ENCODE measurements at regions not wholly inside any gene's neighbourhood (a gene's known extent, or its start where the extent isn't known, plus 50 kb on each side); places are given as distances from the start of the nearest gene placed in this dataset.

- DNase-seq, result no peak
Observed at GRCh38 chr9:1337169-1337568, 287.0 kb downstream of the DMRT2 start.

DNA sequence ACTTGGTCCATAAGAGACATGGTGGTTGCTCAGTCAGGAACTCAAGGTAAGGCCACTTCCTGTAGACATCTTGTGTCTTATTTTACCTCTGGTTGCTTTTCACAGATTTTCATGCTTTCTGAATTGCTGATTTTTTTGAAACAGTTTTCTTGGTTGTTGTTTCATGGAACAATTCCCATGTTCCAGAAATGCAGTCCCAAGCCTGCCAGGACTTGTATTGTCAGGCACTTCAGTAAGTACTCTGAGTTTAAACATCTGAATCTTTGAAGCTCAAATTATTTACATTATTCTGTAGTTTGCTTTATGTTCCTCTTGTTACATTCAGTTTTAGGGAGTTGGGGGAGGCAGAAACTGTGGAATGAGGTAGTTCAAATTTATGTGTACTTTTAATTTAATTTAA is 290.2 kb downstream of the DMRT2 start:
- no peak for DNase-seq

DNA sequence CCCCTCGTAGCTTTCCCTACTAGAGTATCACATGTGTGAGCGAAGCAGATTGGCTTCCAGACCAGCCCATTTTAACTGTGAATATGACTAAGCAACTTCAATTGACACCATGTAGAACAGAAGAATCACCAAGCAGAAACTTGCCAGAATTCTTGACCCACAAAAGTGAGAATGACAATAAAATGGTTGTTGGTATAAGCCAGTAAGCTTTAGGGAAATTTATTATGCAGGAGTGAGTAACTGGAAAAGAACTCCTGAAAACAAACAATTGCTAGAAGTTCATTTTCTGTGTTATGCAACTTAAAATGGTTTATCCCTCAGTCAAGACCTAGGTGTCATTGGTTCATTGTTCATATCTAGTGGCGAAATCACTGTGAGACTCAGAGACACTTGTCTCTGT is 303.1 kb downstream of the DMRT2 start:
- DNase-seq, result no peak

DNA sequence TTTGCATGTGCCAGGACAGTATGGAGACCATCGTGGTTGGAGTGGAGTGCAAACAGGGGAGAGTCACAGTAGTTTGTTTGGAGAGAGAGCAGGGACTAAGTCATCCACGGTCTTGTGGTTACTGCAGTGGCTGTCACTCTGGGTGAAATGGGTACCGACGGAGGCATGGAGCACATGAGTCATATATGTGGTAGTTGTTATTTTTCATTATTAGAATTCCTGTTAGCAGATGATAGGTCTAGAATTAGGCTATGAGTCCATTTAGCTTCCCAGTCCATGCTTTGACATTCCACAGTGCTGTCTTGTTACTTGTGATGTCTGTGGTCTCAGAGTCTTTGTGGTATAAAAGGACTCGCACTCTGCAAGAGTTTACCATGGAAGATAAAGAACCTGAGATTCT is 303.9 kb downstream of the DMRT2 start:
- no peak for DNase-seq

GRCh38 chr9:1354606-1355005 is 304.4 kb downstream of the DMRT2 start:
- DNase-seq, result no peak

GRCh38 chr9:1355656-1356055 is 305.5 kb downstream of the DMRT2 start:
- no peak for DNase-seq

- no peak for DNase-seq
Observed at GRCh38 chr9:1362845-1363244, 312.7 kb downstream of the DMRT2 start.

DNA sequence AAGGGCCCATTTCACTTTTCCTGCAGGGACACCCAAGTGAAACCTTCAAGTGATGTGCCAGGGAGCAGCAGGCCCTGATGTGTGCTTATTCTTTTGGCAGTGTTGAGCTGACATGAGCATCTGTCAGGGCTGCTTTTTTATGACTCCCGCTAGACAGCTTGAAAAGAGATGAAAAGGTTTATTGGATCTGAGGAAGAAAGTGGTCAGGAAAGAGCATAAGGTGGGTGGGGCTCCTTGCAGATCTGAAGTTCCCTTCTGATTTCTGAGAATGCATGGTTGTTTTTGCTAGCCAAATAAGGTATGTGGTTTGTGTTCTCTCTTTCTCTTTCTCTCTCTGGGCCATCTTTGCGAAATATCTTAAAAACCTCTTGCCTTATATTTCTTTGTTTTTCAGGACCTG is 316.1 kb downstream of the DMRT2 start:
- DNase-seq, result peak in 1 of 5 experiments; percentile 69

DNA sequence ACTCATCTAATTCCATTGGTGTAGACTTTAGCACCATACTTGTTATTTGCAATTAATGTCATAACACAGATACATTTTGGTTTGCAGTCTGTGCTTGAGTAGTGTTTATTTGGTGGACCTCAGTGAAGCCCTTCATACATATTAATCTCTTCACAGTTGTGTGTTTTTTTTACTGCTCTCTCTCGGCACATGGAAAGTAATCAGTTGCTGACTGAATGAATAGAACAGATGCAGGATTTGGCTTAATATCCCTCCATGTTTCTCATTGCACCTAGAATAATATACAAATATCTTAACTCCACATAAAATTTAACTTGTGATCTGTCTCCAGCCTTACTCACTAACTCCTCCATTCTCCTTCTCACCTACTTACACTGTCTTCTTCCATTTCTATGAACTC is 319.1 kb downstream of the DMRT2 start:
- DNase-seq, result no peak

DNA sequence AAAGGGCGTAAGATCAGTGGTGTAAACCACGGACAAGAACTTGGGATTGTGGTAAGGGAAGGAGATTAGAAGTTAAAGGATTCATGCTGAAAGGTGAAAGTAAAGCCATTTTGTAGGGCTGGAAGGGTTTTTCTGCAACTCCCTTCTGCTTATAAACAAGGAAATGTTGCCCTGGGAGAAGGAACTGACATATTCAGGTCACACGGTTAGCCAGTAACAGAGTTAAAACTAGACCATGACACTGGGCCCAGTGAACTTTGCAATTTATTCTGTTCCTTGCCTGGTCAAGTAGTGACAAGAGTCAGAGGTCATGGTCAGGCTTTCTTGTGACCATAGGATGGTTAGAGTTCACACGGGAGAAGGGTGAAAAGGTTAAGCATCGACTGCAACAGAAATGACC is 323.3 kb downstream of the DMRT2 start:
- no peak for DNase-seq

DNA sequence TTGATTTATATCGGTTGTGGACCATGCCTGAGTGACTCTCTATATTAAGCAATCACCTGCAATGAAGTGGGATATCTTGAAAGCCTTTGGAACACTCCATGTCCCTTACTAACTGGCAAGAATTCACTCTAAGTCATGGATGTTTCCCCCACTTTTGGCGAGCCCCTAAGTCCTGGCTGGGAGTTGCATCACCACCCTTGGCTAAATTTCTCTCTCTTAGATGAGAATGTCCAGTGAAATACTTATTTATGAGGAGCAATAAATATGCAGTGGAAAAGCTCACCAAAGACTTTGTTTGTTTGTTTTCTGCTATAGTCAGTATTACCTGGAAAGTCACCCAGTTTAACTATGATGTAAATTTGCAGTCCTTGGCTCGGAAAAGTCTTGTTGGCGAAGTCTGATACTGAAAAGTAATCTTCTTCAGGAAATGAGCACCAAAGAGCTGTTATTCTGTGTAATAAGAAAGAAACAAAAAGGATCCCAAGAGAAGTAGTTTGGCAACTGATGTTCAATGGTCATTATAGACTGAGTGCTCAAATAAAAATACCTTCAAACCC is 333.8 kb downstream of the DMRT2 start:
- no peak for DNase-seq

DNA sequence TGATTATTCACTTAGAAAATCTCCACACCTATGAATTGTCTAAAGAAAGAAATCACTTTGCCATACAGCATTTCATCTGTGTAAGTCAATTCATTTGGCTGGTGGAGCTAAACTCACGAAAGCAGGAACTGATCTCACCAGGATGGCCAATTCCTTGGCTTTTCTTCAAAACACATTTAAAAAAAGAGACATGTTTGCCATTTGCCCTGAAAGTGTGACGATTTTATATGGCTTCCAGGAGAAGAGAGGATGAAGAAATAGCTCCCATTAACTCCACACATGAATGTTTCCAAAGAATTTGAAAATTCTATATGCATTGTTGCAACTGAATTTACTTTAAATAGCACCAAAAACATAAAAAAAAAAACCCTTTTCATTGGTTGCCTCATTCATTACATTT is 334.7 kb downstream of the DMRT2 start:
- no peak for DNase-seq

DNA sequence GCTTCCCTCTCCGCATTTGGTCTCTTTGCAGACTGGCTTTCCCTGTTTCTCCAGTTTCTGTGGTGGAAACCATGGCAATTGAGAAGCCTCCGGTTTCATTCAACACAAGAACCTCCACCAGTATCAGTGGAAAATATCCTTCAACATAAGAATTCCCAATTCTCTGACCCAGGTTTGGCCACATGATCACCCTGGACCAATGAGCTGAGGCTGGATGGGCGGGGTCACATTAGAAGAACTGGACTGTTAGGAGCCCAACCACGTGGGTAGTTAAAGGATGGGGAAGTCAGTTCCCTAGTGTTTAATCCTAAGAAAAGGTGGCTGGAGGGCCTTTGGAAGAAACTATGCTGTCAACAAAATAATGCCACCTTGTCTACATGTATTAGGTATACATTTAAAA is 336.3 kb downstream of the DMRT2 start:
- DNase-seq, result no peak

- DNase-seq, result no peak
Observed at GRCh38 chr9:1388216-1388615, 338.1 kb downstream of the DMRT2 start.

- DNase-seq, result peak in 1 of 5 experiments; percentile 2
Observed at GRCh38 chr9:1400983-1401382, 350.8 kb downstream of the DMRT2 start.

DNA sequence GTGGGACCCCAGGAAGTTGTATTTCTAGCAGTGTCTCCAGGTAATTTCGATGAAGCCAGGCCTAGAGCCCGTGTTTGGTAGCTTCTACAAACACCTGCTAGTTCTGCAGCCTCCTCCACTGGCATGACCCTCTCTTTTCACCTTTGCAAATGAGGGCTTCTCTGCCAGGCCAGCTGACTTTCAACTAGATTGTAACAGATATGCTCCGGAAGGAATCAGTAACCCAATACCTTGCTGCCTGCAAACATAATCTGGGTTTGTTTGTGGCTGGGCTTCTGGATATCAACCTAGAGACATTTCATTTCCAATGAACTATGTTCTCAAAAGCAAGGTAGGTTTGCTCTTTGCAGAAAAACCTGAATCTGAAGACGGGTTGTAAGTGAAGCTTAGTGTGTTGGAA is 354.8 kb downstream of the DMRT2 start:
- no peak for DNase-seq

DNA sequence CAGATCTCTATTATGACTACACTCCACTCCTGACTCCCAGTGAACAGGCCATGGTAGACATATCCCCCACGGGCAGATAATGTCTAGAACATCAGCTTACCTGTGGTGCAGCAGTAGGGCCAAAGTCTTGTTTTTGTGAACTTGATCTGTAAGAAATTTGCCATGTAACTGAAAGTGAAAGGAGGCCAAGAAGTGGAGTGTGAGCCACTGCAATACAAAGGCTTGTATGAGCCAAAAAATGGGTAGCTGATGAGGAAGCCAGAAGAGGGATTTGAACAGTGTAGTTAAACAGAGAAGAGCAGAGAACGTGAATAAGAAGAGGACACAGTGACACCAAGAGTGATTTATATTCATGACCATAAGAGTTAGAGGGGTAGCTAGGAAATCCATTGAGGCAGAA is 361.7 kb downstream of the DMRT2 start:
- DNase-seq, result no peak

DNA sequence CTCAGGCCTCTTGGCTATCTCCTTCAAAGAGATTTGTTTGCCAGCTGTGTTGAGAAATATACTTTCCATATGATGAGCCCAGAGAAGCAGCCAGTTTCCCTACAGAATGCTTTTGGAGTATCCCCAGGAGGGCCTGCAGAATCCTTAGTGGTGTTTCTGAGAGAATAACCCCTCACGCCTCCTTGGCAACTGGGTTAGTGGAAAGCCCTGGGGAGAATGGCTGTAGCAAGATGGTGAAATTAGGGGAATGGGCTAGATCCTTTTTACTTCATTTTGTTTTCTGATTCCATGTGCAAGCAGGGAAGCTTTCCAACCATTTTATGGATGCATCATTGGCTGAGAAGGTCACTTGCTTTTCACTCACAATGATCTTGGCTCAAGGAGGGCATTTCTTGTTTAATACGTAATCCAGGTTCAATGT is 364.6 kb downstream of the DMRT2 start:
- DNase-seq, result no peak

- DNase-seq, result no peak
Observed at GRCh38 chr9:1415146-1415545, 365.0 kb downstream of the DMRT2 start.

DNA sequence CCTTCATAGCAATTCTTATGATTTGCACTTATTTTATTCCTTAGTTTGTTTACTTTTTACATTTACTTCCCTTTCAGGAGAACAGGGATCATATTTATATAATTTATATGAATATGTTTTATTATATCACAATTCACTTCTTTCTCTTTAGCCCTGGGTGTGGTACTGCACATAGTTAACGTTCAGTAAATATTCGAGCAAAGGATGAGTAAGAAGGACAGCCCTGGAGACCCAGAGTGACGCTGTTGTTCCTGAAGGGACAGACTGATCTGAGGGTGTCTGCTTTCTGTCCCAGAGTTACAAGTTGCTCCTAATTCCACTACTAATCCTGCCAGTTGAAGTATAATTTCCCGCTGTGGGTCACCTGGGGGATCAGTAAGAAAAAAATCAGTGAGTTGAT is 366.1 kb downstream of the DMRT2 start:
- DNase-seq, result no peak

DNA sequence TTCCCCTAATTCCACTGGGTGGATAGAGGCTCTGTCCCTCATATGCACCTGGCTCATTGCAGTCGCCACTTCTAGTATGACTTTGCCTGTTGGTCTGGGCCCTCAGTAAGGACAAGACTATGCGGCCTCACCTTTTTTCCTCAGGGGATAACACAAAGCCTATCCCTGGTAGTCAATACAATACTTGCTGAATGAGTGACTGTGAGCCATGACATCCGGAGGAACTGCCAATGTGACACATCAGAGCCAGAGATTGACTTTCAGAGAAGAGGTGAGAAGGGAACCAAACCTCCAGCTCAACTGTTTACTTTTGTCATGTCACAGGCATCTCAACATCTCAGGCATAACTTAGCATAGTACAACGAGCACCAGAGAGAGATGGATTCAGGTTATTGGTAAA is 371.3 kb downstream of the DMRT2 start:
- DNase-seq, result no peak

DNA sequence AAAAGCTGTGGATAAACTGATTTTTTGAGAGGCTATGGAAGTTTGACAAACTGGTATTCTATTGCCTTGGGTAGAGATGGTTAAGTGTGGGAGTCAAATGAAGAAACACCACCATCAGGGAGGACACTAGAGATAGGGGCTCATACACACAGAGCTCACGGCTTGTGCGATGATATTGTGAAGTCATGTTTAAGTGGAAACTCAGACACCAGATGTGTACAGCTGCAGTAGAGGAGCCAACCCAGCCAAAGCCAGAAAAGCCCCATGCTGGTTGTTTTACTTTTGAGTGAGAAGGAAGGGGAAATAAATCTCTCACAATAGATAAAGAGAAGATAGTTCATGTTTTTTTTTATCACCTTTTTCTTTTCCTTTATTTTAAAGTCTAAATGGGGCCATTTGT is 377.7 kb downstream of the DMRT2 start:
- DNase-seq, result no peak

DNA sequence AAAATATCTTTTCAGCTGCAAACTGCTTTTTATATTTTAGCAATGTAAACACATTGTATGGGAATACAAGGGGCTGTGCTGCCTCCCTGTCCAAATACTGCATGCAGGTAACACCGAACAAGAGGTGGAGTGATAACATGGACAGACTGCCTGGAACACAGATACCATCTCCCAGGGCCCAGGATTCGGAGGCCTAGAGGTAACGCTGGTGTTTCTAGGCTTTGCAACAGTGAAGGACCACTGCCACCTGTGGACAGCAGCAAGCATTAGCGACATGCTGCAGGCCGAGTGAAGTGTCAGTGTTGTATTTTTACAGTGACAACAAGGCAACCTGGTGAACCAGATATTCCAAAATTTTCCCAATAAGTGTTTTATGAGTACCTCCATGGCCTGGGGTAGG is 379.1 kb downstream of the DMRT2 start:
- peak in 1 of 5 experiments; percentile 7 for DNase-seq

- no peak for DNase-seq
Observed at GRCh38 chr9:1431461-1431860, 381.3 kb downstream of the DMRT2 start.

DNA sequence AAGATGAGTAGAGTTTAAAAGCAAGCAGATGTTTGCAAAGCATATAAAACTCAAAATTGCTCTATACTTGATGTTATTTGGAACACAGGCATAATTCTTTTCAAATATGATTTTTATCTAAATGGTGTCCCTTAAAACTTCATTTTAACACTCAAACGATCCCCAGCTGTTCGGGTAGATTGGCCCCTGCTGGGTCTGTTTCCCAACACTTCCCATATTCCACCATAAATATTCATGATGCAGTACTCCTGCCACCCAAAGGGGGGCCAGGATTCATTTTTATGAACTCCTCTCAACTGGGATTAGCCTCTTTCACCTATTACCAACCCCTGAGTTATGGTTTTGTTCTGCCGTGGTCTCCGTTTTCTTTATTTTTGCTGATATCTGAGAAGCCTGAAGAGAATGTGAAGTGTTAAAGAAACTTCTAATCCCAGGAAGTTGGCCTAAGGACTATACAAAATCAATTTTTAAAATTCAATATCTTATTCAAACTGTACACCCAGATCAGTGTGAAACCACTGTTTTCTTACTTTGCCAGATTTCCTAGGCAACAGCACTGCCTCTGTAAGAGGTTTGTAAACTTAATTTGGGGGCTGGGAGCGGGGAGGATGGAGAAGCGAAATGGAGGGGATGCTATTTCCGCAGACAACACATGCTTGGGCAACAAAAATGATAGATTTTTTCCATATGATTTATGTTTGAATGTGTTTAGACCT is 384.1 kb downstream of the DMRT2 start:
- no peak for DNase-seq

All from T-helper 2 cell (primary cell).